Breast epithelium (tissue), 3 donors: ENCODE measurements at regions not wholly inside any gene's neighbourhood (a gene's known extent, or its start where the extent isn't known, plus 50 kb on each side); places are given as distances from the start of the nearest gene placed in this dataset.
"Not testable (repeated sequence)": the region's sequence is repeated elsewhere in the genome, so short reads cannot be mapped to it uniquely, and the experiment has no call there.

Experiments used
- POLR2A ChIP-seq: fragments of 450-650 bp; IDR thresholded peaks from one replicate; pipeline ENCODE4 v1.6.1; 2016; ENCODE audit warnings: antibody characterized with exemption, mild to moderate bottlenecking, moderate library complexity
- TF ChIP-seq, protein P1 (sequence below), 3 donors: fragments of 450-650 bp; IDR thresholded peaks; one replicate each; pipeline ENCODE4 v1.5.1; 2016 to 2017; ENCODE audit warnings: antibody characterized with exemption in 3 of 3, mild to moderate bottlenecking in 3 of 3, moderate library complexity in 3 of 3

DNA sequence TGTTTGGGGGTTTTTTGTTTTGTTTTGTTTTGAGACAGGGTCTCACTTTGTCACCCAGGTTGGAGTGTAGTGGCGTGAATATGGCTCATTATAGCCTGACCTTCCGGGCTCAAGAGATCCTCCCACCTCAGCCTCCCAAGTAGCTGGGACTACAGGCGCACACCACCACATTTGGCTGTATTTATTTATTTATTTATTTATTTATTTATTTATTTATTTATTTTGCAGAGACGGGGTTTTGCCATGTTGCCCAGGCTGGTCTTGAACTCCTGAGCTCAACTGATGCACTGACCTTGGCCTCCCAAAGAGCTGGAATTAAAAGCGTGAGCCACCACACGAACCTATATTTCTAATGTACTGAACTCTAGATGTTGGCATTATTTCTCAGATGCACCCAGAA is 105.2 kb upstream of the BEND4 start:
- TF ChIP-seq, protein P1, sequence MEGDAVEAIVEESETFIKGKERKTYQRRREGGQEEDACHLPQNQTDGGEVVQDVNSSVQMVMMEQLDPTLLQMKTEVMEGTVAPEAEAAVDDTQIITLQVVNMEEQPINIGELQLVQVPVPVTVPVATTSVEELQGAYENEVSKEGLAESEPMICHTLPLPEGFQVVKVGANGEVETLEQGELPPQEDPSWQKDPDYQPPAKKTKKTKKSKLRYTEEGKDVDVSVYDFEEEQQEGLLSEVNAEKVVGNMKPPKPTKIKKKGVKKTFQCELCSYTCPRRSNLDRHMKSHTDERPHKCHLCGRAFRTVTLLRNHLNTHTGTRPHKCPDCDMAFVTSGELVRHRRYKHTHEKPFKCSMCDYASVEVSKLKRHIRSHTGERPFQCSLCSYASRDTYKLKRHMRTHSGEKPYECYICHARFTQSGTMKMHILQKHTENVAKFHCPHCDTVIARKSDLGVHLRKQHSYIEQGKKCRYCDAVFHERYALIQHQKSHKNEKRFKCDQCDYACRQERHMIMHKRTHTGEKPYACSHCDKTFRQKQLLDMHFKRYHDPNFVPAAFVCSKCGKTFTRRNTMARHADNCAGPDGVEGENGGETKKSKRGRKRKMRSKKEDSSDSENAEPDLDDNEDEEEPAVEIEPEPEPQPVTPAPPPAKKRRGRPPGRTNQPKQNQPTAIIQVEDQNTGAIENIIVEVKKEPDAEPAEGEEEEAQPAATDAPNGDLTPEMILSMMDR (IDR thresholded peaks at IDR 0.05): not testable (repeated sequence)
- not testable (repeated sequence) for TF ChIP-seq POLR2A
